ENCODE measurements at regions not wholly inside any gene's neighbourhood (a gene's known extent, or its start where the extent isn't known, plus 50 kb on each side); places are given as distances from the start of the nearest gene placed in this dataset.

GRCh38 chr10:111801841-111802240 lies 381.7 kb downstream of the GPAM start:
- DNase-seq (ENCODE audit: low read depth) = no peak

GRCh38 chr10:111804781-111805180 lies 378.8 kb downstream of the GPAM start:
- no peak for DNase-seq (ENCODE audit: low read depth)

GRCh38 chr10:111811517-111811916 lies 372.0 kb downstream of the GPAM start:
- no peak for DNase-seq (ENCODE audit: low read depth)

GRCh38 chr10:111820471-111820870 lies 363.1 kb downstream of the GPAM start:
- no peak for DNase-seq (ENCODE audit: low read depth)

GRCh38 chr10:111821871-111822270 lies 361.7 kb downstream of the GPAM start:
- no peak for DNase-seq (ENCODE audit: low read depth)

GRCh38 chr10:111822661-111823060 lies 360.9 kb downstream of the GPAM start:
- no peak for DNase-seq (ENCODE audit: low read depth)

- no peak for DNase-seq (ENCODE audit: low read depth)
Measured at GRCh38 chr10:111824128-111824527, 359.4 kb downstream of the GPAM start.

GRCh38 chr10:111830359-111830758 lies 353.2 kb downstream of the GPAM start:
- no peak for DNase-seq (ENCODE audit: low read depth)

GRCh38 chr10:111831058-111831457 lies 352.5 kb downstream of the GPAM start:
- DNase-seq (ENCODE audit: low read depth) = no peak

GRCh38 chr10:111833251-111833650 lies 350.3 kb downstream of the GPAM start:
- peak; percentile 12 for DNase-seq (ENCODE audit: low read depth)

- DNase-seq (ENCODE audit: low read depth) = peak; percentile 98
Measured at GRCh38 chr10:111835574-111835973, 348.0 kb downstream of the GPAM start.

- no peak for DNase-seq (ENCODE audit: low read depth)
Measured at GRCh38 chr10:111836064-111836463, 347.5 kb downstream of the GPAM start.

- peak; percentile 62 for DNase-seq (ENCODE audit: low read depth)
Measured at GRCh38 chr10:111836571-111836970, 347.0 kb downstream of the GPAM start.

GRCh38 chr10:111837086-111837485 lies 346.5 kb downstream of the GPAM start:
- no peak for DNase-seq (ENCODE audit: low read depth)

GRCh38 chr10:111837985-111838384 lies 345.6 kb downstream of the GPAM start:
- DNase-seq (ENCODE audit: low read depth) = no peak

- DNase-seq (ENCODE audit: low read depth) = no peak
Measured at GRCh38 chr10:111840546-111840945, 343.0 kb downstream of the GPAM start.

GRCh38 chr10:111852801-111853200 lies 330.8 kb downstream of the GPAM start:
- DNase-seq (ENCODE audit: low read depth) = no peak

- DNase-seq (ENCODE audit: low read depth) = peak; percentile 57
Measured at GRCh38 chr10:111856631-111857030, 326.9 kb downstream of the GPAM start.

- no peak for DNase-seq (ENCODE audit: low read depth)
Measured at GRCh38 chr10:111865550-111865949, 318.0 kb downstream of the GPAM start.

- no peak for DNase-seq (ENCODE audit: low read depth)
Measured at GRCh38 chr10:111871458-111871857, 312.1 kb downstream of the GPAM start.

- DNase-seq (ENCODE audit: low read depth) = peak; percentile 35
Measured at GRCh38 chr10:111872591-111872990, 311.0 kb downstream of the GPAM start.

GRCh38 chr10:111873041-111873440 lies 310.5 kb downstream of the GPAM start:
- no peak for DNase-seq (ENCODE audit: low read depth)

GRCh38 chr10:111873621-111874135 lies 309.9 kb downstream of the GPAM start:
- no peak for DNase-seq (ENCODE audit: low read depth)

- DNase-seq (ENCODE audit: low read depth) = peak; percentile 45
Measured at GRCh38 chr10:111874576-111874975, 309.0 kb downstream of the GPAM start.

All from LHCN-M2 (cell line).